Activated CD8-positive, alpha-beta T cell treated with anti-CD3 and anti-CD28 coated beads, Interleukin-2, amount 10 ng/mL, durations not matched to agents 7 days and 5 days (primary cell): ENCODE measurements at regions not wholly inside any gene's neighbourhood (a gene's known extent, or its start where the extent isn't known, plus 50 kb on each side); places are given as distances from the start of the nearest gene placed in this dataset.

Experiments used
- ATAC-seq: fragments of 150-1000 bp; cut with Tn5 transposase; one replicate; pipeline ENCODE4 v1.10.0; 2021; ENCODE audit warnings: moderate library complexity
- CTCF ChIA-PET: fragments of 350-600 bp; sonication (Branson Sonifier 250); formaldehyde crosslinking; loops from one replicate; lab custom pipeline; 2021; ENCODE audit warnings: antibody characterized with exemption; lab: Charles Lee
- POLR2A ChIA-PET: fragments of 350-600 bp; sonication (Branson Sonifier 250); formaldehyde crosslinking; loops from one replicate; lab custom pipeline; 2021; ENCODE audit warnings: antibody characterized with exemption; lab: Charles Lee
- DNase-seq: peaks from one replicate; pipeline ENCODE4 v3.0.0-alpha.2; 2020
- H3K27ac Mint-ChIP-seq: one replicate; pipeline ENCODE4 v1.8.0; 2021; ENCODE audit warnings: mild to moderate bottlenecking, mixed read lengths
- H3K27me3 Mint-ChIP-seq: one replicate; pipeline ENCODE4 v1.8.0; 2021; ENCODE audit warnings: low read depth, mixed read lengths
- H3K36me3 Mint-ChIP-seq: one replicate; pipeline ENCODE4 v1.8.0; 2021; ENCODE audit warnings: low read depth, mixed read lengths
- H3K4me1 Mint-ChIP-seq: one replicate; pipeline ENCODE4 v1.8.0; 2021; ENCODE audit warnings: low read depth, mixed read lengths
- H3K4me3 Mint-ChIP-seq: one replicate; pipeline ENCODE4 v1.8.0; 2021; ENCODE audit warnings: mild to moderate bottlenecking, mixed read lengths
- H3K9me3 Mint-ChIP-seq: one replicate; pipeline ENCODE4 v1.8.0; 2022; ENCODE audit warnings: mixed read lengths; ENCODE audit not compliant: insufficient read depth

DNA sequence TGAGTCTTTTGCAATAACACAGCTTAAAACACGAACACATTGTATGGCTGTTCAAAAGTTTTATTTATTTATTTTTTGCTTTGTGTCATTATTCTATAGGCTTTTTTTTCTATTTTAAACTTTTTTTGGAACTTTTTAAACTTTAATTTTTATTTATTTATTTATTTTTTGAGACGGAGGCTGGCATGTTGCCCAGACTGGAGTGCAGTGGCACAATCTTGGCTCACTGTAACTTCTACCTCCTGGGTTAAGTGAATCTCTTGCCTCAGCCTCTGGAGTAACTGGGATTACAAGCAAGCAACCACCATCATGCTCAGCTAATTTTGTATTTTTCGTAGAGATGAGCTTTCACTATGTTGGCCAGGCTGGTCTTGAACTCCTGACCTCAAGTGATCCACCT, 88.3 kb upstream of the GADD45A start:
- ATAC-seq (no peak), DNase-seq (no peak)
- CTCF ChIA-PET: no interaction called here
- Mint-ChIP-seq H3K27ac (no peak overlapping the region), H3K36me3 (no peaks in the 10 kb centered on the region), H3K9me3 (no peaks in the 10 kb centered on the region), H3K4me1 (no peaks in the 10 kb centered on the region), H3K27me3 (no peaks in the 10 kb centered on the region), H3K4me3 (no peak overlapping the region)
- POLR2A ChIA-PET: no interaction called here

DNA sequence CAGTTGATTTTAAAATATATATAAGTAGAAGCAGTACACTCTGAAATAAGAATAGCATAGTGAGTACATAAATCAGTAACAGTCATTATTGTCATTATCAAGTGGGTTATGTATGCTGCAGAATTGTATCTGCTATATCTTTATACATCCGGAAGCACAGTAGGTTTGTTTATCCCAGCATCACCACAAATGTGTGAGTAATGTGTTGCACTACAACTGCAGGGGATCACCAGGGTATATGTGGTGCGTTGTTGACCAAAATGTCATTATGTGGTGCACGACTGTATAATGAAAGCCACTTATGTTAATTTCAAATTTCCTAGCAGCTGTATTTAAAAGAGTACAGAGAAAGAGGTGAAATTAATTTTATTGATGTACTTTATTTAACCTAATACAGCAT, 87.7 kb upstream of the GADD45A start:
- Mint-ChIP-seq H3K27ac (no peak overlapping the region), H3K9me3 (no peaks in the 10 kb centered on the region), H3K4me3 (no peak overlapping the region), H3K36me3 (no peaks in the 10 kb centered on the region), H3K4me1 (no peaks in the 10 kb centered on the region), H3K27me3 (peaks cover under 1% of the 10 kb centered on the region)
- ChIA-PET POLR2A (no interaction called here), CTCF (no interaction called here)
- DNase-seq: no peak
- no peak for ATAC-seq

DNA sequence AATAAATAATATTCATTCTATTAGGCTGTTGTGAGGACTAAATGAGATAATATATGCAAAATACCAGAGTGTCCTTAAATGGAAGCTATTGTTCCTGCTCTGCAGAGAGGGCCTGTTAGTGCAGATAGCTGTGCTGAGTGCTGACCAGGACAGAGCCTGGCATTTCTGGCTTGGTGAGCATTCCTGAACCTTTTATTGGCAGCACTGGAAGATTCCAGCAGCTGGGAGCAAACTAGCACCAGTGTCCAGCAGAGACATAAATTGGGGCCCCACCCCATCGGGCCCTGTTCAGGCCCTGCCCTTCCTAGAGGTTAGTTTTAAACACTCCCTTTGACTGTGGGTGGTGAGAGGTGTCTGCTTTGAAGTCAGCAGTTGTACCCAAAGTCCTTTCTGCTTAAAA, 85.9 kb upstream of the GADD45A start:
- H3K27me3 Mint-ChIP-seq: peaks cover 9% of the 10 kb centered on the region
- CTCF ChIA-PET: no interaction called here
- H3K27ac Mint-ChIP-seq: no peak overlapping the region
- H3K4me1 Mint-ChIP-seq: no peaks in the 10 kb centered on the region
- H3K36me3 Mint-ChIP-seq: no peaks in the 10 kb centered on the region
- POLR2A ChIA-PET: no interaction called here
- H3K4me3 Mint-ChIP-seq: no peak overlapping the region
- DNase-seq (no peak), ATAC-seq (no peak)
- no peaks in the 10 kb centered on the region for H3K9me3 Mint-ChIP-seq

DNA sequence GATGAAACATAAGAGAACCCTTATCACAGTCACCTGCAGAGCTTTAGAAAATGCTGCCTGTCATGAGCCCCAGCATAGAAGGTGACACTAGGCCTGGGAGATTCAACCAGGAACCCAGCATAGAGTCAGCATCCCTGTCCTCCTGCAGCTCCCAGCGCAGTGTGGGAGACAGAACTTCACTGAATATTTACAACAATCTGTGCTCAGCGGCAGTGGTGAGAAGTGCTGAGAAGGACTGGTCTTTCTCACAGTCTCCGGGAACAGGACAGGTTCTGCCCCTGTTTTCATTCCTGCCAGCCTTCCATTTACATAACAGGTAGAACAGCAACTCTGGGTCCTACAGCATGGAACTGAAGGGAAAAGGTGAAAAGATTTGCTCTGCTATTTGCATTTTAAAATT, 83.5 kb upstream of the GADD45A start:
- Mint-ChIP-seq H3K36me3 (no peaks in the 10 kb centered on the region), H3K4me1 (no peaks in the 10 kb centered on the region), H3K4me3 (no peak overlapping the region), H3K27me3 (peaks cover 13% of the 10 kb centered on the region), H3K9me3 (no peaks in the 10 kb centered on the region), H3K27ac (no peak overlapping the region)
- ChIA-PET CTCF (no interaction called here), POLR2A (no interaction called here)
- ATAC-seq (no peak), DNase-seq (no peak)

DNA sequence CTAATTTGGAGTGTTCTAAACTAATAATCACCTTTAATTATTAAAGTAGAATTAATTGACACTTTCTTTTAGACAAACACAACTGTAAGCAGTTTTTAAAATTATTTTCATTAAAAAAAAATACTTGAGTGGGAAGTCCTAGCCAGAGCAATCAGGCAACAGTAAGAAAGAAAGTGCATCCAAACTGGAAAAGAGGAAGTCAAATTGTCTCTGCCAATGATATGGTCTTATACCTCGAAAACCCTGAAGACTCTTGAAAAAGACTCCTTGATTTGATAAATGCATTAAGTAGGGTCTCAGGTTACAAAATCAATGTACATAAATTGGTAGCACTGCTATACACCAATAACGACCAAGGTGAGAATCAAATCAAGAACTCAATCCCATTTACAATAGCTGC, 83.0 kb upstream of the GADD45A start:
- H3K36me3 Mint-ChIP-seq: no peaks in the 10 kb centered on the region
- peaks cover 13% of the 10 kb centered on the region for H3K27me3 Mint-ChIP-seq
- ATAC-seq (no peak), DNase-seq (no peak)
- POLR2A ChIA-PET: no interaction called here
- H3K4me1 Mint-ChIP-seq: no peaks in the 10 kb centered on the region
- H3K4me3 Mint-ChIP-seq: no peak overlapping the region
- H3K9me3 Mint-ChIP-seq: no peaks in the 10 kb centered on the region
- no peak overlapping the region for H3K27ac Mint-ChIP-seq
- CTCF ChIA-PET: no interaction called here

DNA sequence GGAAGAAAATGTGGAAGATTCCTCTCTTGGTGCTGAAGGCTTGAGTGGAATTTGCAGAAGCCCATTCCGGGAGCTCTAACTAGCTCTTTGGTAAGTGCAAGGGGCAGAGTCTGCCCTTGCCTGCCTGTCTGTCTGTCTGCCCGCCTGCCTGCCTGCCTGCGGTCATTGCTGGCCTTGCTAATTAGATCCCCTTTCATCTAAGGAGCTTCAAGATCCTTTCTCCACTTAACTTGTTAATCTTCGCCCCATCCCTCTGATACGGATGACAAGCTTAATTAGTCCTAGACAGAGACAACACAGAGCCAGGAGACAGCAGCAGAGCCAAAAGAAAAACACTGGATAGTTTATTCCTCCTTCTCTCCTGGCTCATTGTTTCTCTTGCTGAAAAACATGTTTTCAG, 80.2 kb upstream of the GADD45A start:
- Mint-ChIP-seq H3K4me3 (no peak overlapping the region), H3K9me3 (no peaks in the 10 kb centered on the region), H3K27ac (no peak overlapping the region), H3K4me1 (peaks cover 6% of the 10 kb centered on the region), H3K36me3 (no peaks in the 10 kb centered on the region), H3K27me3 (peaks cover 13% of the 10 kb centered on the region)
- ChIA-PET POLR2A (no interaction called here), CTCF (interaction anchor here (1.1 kb wide), 1 partner anchor 156 kb away, joined by 5 read pairs; no protein-coding TSS in a partner anchor)
- ATAC-seq: no peak
- DNase-seq: no peak

DNA sequence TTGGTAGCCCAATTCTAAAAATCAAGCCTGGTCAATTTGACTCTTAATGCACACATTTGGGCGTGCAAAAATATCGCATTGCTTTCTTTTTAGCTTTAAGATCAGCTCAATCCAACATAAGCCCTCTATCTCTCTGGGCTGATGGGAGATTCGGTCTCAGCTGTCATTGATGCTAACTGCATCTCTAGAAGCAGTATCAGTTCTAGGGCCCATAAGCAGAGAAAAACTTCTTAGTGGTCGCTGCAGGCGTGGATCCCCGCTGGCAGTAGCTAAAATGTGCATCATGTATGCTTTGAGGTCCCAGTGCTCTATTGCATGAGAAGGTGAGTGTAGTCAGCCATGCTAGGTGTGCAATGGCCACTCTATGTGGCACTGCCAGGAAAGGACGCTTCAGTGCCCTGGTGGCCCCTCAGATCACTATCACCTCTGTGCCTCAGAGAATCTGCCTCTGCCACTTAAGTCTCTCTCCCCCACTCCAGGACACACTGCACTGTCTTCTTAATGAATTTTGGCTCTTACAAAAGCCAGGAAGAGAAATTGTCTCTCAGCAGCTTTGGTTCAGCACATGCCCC, 79.7 kb upstream of the GADD45A start:
- Mint-ChIP-seq H3K4me3 (no peak overlapping the region), H3K27me3 (peaks cover 13% of the 10 kb centered on the region), H3K36me3 (no peaks in the 10 kb centered on the region), H3K4me1 (peaks cover 6% of the 10 kb centered on the region), H3K27ac (no peak overlapping the region), H3K9me3 (no peaks in the 10 kb centered on the region)
- ChIA-PET POLR2A (no interaction called here), CTCF (interaction anchor here (1.1 kb wide), 1 partner anchor 155 kb away, joined by 5 read pairs; no protein-coding TSS in a partner anchor)
- ATAC-seq (no peak), DNase-seq (no peak)

DNA sequence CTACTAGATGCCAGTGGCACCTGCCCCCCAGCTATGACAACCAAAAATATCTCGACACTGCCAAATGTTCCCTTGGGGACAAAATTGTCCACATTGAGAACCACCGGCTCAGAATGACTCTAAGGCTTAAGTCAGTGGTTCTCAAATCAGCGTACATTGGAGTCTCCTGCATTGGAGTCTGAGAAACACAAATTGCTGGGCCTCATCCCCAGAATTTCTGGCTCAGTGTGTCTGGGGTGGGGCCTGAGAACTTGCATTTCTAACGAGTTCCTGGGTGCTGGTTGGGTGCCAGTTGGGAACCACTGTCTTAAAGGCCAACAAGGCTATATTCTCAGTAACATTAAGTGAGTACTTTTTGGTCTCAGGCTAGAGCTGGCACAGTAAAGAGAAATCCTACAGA, 77.7 kb upstream of the GADD45A start:
- H3K4me3 Mint-ChIP-seq: no peak overlapping the region
- peaks cover 13% of the 10 kb centered on the region for H3K27me3 Mint-ChIP-seq
- ATAC-seq (no peak), DNase-seq (no peak)
- H3K36me3 Mint-ChIP-seq: no peaks in the 10 kb centered on the region
- H3K9me3 Mint-ChIP-seq: no peaks in the 10 kb centered on the region
- POLR2A ChIA-PET: no interaction called here
- no peak overlapping the region for H3K27ac Mint-ChIP-seq
- CTCF ChIA-PET: interaction anchor here (1.8 kb wide), 1 partner anchor 17 kb away, joined by 5 read pairs; no protein-coding TSS in a partner anchor
- peaks cover 6% of the 10 kb centered on the region for H3K4me1 Mint-ChIP-seq

DNA sequence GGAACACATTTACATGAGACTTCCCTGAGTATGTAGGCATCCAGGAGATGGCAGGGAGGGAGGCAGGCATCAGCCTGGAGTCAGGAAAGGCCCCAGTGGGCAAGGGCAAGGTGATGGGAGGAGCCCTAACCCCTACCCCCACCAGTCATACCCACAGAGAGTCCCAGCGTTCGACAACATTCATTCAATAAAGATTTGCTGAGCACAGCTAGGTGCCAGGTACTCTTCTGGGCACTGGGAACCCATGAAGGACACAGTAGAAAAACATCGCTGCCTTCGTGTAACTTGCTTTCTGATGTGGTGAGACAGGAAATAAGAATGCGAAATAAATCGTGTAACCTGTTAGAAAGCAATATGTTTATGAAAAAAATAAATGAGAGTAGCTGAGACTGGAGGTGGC, 77.3 kb upstream of the GADD45A start:
- Mint-ChIP-seq H3K4me1 (peaks cover 9% of the 10 kb centered on the region), H3K9me3 (no peaks in the 10 kb centered on the region), H3K36me3 (no peaks in the 10 kb centered on the region), H3K4me3 (no peak overlapping the region), H3K27ac (no peak overlapping the region), H3K27me3 (peaks cover 9% of the 10 kb centered on the region)
- ChIA-PET POLR2A (no interaction called here), CTCF (interaction anchor here (1.8 to 2.8 kb wide), 2 partner anchors 16 to 153 kb away, joined by 5 to 9 read pairs; no protein-coding TSS in a partner anchor)
- no peak for DNase-seq
- ATAC-seq: no peak

DNA sequence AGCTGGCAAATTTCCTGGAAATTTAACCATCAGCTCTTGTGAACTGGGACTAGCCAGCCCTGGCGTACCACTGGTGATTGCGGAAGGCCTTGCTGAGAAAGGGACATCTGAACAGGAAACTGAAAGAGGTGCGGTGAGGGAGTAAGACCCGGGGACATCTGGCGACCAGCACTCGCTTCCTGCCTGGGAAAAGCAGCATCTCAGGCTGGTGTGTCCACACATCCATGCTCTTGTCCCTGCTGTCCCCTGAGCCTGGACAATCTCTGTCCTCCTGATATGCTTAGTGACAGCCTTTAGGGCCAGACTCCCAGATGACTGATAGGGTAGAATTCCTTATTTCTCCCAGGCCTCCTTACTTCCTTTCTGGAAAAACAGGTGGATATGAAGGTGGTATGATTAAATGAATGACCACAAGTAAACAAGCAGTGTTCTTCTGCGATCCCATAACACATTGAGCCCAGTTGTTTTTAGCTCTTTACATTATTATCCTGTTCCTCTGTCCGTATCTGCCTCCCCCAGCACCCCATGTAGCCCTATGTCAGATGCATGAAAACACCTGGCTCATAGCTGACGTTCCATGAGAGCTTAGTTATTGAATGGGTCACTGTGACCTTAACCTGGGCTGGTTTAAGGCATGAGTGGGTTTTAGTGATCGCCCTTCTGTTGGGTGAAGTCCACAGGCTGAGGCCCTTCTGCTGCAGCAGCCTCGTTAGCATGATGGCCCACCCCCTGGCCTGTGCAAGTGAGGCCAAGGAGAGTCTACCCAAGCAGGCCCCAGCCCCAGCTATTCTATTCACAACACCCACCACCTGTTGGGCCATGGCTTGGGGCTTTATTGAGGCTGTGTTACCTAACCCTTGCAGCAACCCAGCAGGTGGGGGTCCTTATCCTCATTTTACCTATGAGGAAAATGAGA, 76.1 kb upstream of the GADD45A start:
- POLR2A ChIA-PET: no interaction called here
- DNase-seq (no peak), ATAC-seq (no peak)
- H3K9me3 Mint-ChIP-seq: no peaks in the 10 kb centered on the region
- H3K36me3 Mint-ChIP-seq: no peaks in the 10 kb centered on the region
- peaks cover 10% of the 10 kb centered on the region for H3K4me1 Mint-ChIP-seq
- peaks cover 4% of the 10 kb centered on the region for H3K27me3 Mint-ChIP-seq
- H3K27ac Mint-ChIP-seq: no peak overlapping the region
- no peak overlapping the region for H3K4me3 Mint-ChIP-seq
- CTCF ChIA-PET: interaction anchor here (2.8 kb wide), 1 partner anchor 152 kb away, joined by 9 read pairs; no protein-coding TSS in a partner anchor

DNA sequence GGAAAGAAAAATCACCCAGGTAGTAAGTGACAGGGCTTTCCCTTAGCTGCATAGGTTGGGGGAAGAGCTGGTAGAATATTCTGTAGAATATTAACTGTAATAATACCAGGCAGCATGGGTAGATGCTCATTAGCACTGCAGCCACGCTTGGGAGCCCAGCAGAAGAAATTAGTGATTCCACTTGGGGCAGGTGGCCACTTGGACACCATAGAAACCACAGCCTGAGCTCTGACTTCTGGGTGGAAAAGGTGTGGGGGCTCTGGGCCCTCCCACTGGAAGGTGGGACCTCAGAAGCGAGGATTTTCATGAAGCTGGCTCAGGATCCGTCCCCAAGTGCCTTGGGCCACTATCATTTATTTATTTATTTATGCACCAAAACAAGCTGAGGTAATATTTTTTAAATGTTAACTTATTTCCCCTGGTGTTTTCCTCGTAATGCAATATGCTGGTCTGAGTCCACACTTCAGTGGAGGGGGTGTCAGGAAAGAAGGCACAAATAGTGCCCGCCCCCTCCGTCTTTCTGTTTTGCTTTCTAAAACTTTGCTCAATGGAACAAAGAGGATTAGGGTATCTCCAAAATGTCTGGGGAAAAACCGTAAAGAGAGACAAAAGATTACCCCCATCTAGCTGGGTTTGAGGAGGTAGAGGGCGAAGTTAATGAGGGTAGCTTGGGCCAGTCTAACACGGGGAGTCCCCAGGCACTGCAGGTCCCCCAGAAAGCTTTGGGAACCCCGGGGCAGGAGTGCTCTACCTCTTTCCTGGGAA, 75.2 kb upstream of the GADD45A start:
- DNase-seq: no peak
- CTCF ChIA-PET: interaction anchor here (2.8 kb wide), 1 partner anchor 151 kb away, joined by 9 read pairs; no protein-coding TSS in a partner anchor
- no peaks in the 10 kb centered on the region for H3K36me3 Mint-ChIP-seq

More for the DNA sequence above, 75.2 kb upstream of the GADD45A start:
- Mint-ChIP-seq H3K9me3 (no peaks in the 10 kb centered on the region), H3K27ac (no peak overlapping the region), H3K4me1 (peaks cover 10% of the 10 kb centered on the region), H3K27me3 (no peaks in the 10 kb centered on the region), H3K4me3 (no peak overlapping the region)
- POLR2A ChIA-PET: no interaction called here
- no peak for ATAC-seq
